Posterior cingulate gyrus (tissue), 11 donors: ENCODE measurements at regions not wholly inside any gene's neighbourhood (a gene's known extent, or its start where the extent isn't known, plus 50 kb on each side); places are given as distances from the start of the nearest gene placed in this dataset.

Experiments
- DNase-seq, 10 donors: peaks; one replicate each; pipeline versions ENCODE4 v3.0.0 to v3.0.0-alpha.2; 2020 to 2021; ENCODE audit warnings: mixed read lengths in 3 of 10
- intact Hi-C: fragments of 100-400 bp; cut with DNase I; formaldehyde crosslinking; loops from one replicate; pipeline ENCODE4 v1.15.1; 2023

DNA sequence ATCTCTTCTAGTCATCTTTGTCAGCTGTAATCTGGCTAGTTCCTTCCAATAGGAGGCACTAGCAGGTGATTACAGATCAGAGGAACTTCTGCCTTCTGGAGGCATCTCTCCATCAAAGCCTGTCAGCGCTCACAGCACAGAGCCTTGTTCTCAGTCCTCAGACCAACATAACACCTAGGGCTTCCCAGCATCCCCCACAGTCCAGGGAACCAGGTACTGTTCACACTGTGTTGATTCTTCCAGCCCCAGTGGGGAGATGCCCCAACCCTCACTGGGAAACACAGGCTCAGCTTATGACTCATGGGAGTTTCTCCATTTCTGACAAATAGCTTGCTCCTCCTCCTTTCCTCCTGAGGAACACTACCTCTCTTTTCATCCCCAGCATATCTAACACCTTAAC is 601.7 kb downstream of the CBLN2 start:
- intact Hi-C loops = no loop called here
- no peak for DNase-seq

DNA sequence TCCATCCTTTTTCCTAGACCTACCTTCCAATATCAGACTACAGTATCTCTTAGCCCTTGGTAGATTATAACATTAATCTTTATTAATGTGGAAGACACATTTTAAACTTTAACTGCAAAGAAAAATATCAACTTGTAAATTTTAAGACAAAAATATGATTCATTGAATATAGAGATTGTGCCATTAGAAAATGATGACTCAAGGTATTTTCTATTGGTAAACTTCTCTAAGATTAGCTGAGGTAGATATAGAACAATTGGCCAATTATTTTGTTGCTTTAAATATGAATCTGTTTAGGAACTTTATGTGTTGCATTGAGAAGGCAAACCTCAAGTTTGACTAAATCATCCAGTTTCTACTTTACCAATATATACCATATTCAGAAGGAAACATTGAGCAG is 604.7 kb downstream of the CBLN2 start:
- no peak for DNase-seq
- intact Hi-C loops = no loop called here

DNA sequence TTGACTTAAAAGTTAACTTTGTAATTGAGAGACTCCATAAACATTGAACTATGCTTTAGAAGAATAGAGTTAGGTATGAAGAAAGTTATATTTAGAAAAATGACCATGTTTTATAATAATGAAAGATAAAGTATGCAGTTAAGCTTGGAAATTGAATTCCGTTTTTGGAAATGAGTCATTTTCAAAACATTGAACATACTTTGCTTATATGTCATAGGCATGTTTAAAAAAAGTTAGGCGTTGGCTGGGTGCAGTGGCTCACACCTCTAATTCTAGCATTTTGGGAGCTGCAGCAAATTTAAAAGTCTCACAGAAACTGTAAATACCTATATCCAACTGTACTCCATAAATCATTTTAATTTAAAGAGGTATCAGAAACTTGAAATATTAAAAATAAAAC is 607.4 kb downstream of the CBLN2 start:
- no peak for DNase-seq
- intact Hi-C loops = no loop called here

DNA sequence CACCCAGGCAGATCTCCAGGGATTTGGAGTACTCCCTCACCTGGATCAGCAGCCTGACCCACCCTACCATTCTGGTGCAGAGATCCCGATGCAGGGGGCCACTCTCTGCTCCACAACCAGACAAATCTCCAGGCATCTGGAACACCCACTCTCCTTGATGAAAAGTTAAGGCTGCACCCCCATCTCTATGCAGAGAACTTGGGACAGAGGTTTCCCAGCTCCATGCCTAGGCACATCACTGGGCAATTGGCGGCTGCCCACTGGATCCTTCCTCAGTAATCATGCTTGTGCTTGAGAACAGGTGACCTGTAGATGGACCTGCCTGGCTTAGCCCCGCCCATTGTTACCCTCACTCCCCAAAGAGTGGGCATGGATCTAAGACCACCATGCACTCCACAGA is 624.9 kb downstream of the CBLN2 start:
- intact Hi-C loops = no loop called here
- peak in 1 of 10 donors; percentile 63 for DNase-seq

DNA sequence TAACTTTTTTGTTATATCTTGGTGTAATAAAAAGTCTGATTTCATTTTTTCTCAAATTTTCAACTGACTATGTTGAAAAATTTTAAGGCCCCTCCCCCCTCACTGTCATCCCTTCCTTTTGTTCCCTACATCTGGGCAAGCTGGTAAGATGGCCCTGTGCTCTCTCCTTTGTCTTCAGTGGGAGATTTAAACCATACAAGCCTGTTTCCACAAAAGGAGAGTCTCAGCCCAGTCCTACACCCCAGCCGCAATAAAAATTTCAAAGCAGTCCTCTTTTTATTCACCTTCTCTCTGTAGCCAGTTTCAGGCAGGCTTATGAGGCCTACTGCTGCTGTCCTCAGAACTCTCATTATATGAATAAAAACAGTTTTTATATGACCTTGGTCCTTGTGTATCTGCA is 630.5 kb downstream of the CBLN2 start:
- intact Hi-C loops = no loop called here
- no peak for DNase-seq

DNA sequence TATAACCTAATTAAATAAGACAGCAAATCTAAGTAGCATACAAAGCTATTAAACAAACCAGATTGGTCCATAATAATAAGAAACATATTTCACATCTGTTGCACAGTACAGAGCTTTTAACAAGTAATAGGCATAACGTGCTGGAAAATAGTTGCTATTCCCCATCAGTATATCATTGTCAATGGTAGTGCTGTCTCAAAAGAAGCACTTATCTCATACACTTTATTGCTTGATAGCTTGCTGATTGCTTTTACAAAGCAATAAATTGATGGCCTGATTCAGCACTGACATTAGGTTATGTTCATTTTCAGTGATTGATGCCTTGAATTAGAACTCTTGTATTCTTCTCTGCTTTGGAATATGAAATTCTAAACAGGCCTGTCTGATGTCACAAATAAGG is 641.7 kb downstream of the CBLN2 start:
- intact Hi-C loops = no loop called here
- DNase-seq = no peak

DNA sequence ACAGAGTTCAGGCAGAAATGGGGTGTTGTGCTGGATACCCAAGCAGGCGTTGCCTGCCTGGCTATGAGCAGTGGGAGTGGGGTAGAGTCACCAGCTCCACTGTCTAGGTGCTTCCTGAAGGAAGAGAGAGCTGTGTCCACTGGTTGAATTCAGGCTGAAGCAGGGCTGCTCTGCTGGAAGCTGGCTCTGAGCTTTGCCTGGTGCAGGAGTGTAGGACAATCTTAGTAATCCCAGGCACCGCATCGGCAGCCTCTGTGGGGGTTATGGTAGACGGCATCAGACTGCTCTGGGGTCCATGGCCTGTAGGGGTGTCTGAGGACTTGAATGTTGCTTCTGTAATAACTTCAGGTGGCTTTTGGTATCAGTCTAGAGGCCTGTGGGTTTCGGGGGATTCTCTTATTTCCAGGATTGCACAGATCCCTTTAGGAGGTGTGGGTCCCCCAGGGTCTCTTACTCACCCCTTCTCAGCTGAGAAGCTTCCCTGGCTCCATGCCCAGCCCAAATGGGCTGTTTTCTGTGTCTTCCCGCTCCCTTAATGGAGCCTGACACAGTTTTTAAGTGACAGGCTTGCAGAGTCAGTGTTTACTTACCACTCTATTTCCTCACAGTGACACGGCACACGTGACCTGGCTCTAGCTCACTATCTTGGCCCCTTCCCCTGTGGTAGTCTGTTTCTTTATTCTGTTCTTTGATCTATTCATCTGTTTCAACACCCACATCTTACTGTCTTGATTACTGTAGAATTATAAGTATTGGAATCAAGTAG is 644.3 kb downstream of the CBLN2 start:
- peak in 1 of 10 donors; percentile 44 for DNase-seq
- intact Hi-C loops = no loop called here

DNA sequence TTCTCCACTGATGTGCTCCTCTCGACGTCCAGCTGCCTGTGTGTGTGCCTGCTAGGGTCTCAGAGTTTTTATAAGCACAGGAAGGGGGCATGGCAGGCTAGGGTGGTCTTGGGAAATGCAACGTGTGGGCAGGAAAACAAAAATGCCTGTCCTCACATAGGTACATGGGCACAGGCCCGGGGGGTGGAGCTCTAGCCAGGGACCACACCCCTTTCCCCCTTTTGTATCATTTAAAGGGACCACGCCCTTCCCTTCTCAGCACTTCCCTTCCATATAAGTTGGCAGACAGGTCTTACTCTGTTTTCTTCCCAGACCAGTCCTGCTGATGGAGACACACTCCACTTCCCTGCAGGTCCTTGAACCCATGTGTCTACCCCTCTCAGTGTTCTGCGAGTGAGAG is 645.0 kb downstream of the CBLN2 start:
- peak in 1 of 10 donors; percentile 55 for DNase-seq
- intact Hi-C loops = no loop called here

DNA sequence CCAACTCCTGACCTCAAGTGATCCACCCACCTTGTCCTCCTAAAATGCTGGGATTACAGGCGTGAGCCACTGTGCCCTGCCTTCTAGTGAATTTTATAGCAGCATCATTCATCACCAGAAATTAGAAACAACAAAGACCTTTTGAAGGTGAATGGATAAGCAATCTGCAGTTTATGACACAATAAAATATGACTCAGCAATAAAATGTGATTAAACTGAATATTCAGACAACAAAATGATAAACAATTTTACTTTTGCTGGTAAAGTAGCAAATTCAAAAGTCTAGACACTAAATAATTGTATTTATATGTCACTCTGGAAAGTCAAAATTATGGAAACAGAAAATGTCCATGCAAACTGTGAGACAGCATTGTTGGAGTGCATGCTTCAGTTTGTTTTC is 656.6 kb downstream of the CBLN2 start:
- intact Hi-C loops = no loop called here

DNA sequence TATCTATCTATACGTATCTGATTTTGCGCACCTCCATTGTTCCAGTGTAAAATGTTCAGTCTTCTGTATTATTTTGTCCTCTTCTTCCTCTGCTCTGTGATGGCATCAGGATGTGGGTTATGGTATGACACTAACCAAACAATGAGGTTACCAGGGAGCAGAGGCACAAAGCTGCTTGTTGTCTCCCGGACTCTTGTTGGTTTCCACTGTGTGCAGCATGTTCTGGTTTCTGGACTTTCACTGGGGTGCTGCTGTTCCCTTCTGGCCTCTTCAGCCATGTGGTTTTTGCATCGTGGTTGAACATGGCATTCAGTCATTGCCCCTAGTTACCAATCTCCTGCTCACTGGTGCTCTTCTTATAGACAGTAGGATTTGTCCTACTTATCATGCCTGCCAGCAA is 665.9 kb downstream of the CBLN2 start:
- no peak for DNase-seq
- intact Hi-C loops = no loop called here

More for the DNA sequence above, 656.6 kb downstream of the CBLN2 start:
- no peak for DNase-seq

DNA sequence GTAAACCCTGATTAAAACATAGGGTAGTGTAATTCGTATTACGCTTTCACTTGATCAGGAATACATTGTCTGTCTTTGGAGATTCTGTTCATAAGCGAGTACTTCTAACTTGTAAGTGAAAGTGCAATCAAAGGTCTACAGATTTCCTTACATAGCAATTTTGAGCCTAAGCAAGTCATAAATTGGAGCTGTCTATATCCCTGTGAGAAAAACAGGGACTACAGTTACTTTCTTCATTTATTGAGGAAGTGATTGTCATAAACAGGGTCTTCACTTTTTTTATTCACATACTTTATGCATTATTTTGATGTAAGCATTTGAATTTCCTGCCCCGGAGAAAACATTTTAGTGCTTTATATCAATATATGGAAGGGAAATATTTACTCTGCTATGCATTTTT is 670.4 kb downstream of the CBLN2 start:
- no peak for DNase-seq
- intact Hi-C loops = no loop called here

DNA sequence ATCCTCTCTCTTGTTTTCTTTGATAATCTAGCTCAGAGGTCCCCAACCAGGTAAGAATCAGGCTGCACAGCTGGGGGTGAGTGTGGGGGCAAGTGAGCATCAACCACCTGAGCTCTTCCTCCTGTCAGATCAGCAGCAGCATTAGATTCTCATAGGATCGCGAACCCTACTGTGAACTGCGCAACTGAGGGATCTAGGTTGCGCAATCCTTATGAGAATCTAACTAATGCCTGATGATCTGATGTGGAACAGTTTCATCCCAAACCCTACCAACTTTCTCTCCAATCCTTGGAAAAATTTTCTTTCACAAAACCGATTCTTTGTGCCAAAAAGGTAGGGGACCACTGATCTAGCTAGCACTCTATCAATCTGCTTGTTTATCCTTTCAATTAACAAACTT is 678.3 kb downstream of the CBLN2 start:
- intact Hi-C loops = no loop called here

DNA sequence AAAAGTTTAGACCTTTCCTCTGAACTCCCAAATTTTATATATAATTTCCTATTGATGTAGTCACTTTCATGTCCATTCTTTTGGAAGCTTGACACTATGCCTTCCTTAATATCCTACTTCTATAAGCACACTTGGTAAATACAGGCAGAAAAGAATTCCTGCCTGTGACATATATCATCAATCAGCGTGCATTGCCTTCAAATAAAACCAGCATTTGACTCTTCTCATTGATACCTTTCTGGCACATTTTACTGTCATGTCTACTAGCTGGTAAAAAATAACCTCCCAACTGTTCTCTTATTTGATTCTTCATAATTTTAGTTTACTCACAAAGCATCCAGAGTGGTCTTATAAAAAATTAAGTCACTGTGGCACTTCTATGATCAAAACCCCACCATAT is 693.5 kb downstream of the CBLN2 start:
- intact Hi-C loops = no loop called here
- DNase-seq = no peak

More for the DNA sequence above, 678.3 kb downstream of the CBLN2 start:
- no peak for DNase-seq

DNA sequence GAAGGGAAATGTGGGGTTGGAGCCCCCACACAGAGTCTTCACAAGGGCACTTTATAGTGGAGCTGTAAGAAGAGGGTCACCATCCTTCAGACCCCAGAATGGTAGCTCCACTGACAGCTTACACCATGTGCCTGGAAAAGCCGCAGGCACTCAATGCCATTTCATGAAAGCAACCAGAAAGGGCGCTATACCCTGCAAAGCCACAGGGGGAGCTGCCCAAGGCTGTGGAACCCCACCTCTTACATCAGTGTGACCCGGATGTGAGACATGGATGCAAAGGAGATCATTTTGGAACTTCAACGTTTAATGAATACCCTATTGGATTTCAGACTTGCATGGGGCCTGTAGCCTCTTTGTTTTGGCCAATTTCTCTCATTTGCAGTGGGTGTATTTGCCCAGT is 694.7 kb downstream of the CBLN2 start:
- no peak for DNase-seq
- intact Hi-C loops = no loop called here

DNA sequence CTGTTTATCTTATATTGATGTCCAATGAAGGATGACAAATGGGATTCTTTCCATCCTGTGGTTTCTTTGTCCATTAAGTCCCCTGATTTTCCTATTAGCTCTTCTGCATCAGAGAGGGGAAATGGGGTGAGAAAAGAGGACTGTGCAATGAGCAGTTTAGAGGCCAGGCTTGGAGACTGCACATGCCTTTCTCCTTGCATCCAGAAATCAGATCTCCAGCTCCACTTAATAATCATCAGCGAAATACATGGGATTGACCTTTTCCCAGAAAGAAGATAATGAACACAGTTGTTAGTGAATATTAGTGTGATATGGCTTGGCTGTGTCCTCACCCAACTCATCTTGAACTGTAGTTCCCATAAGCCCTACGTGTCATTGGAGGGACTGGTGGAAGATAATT is 697.4 kb downstream of the CBLN2 start:
- intact Hi-C loops = no loop called here
- no peak for DNase-seq

DNA sequence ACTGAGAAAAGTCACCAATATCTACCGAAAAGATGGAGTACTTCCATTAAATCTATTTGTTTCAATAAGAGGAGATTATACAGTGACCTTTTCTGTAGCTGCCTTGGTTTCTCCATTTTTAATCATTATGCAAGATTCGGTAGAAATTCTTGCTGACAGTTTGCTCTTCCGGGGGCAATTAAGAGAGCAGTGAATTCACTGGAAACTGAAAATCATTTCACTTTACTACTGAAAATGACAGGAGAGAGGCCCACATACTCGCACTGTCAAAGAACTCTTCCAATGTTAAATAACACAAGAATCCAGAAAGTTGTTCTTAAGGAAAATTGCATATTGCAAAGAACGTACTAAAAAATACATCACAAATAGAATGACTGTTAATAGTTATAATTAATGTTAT is 699.3 kb downstream of the CBLN2 start:
- DNase-seq = no peak
- intact Hi-C loops = no loop called here

DNA sequence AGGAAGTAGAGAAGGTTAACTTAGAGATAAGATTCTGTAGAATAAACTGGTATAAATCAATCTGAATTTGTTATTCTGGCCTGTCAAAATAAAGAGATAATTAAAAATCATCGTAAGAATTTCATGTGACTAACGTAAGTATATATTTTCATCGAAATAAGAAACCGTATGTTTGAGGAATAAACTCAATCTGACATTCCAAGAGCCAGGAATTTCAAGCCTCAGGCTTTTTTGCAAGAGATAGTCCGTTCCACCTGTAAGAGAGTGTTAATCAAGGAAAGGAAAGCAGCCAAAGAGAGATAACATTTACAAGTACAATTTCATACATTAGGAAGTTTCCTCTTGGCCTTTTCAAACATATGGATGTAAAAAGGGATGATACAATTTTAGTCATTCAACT is 701.5 kb downstream of the CBLN2 start:
- intact Hi-C loops = no loop called here
- DNase-seq = no peak

DNA sequence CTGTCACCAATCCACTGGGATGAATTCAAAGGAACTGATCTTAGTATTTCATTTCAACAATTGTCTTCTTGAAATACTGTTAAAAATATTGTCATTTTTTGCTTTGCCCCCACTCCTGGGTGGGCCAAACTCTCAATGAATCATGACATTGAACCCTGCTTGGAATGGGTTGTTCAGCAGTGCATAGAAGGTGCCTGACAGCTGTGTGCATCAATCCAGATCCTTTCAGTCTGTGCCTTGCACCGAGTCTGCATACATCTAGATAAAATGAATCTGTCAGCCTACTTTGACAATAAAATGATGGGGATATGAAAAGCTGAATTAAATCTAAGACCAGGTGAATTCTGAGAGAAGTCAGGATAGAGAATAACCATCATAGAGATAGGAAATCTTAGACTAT is 706.6 kb downstream of the CBLN2 start:
- intact Hi-C loops = no loop called here
- DNase-seq = no peak

DNA sequence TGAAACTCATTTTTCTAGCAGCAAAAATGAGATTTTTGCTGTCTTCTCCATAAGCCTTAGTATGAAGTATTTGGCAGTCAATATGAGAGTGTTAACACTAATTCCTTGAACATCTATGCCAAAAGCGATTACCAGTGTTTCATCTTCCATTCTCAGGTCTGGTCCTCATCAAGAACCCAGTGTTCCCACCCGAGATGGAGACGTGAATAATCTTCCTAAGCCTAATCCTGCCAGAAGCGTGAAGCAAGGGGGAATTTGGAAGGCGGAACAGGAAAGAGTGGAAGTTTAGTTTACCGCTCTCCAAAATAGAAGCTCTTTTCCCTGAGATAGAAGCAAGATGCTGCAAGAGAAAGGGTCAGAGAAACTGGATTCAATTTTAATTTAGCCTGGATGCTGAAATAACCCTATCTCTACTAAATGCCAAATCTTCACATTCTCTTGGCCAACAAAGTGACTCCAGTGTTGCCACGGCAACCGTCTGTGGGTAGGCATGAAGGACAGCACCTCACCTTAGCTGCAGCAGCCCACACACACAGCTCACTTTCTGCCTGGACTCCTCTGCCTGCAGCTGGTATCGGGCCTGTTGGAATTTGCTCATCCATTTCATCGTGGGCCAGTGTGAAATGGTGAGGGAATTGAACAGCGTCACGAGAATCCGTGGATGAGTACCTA is 711.1 kb downstream of the CBLN2 start:
- intact Hi-C loops = no loop called here
- peak in 3 of 10 donors; percentile 16 to 79 (median 75) for DNase-seq

DNA sequence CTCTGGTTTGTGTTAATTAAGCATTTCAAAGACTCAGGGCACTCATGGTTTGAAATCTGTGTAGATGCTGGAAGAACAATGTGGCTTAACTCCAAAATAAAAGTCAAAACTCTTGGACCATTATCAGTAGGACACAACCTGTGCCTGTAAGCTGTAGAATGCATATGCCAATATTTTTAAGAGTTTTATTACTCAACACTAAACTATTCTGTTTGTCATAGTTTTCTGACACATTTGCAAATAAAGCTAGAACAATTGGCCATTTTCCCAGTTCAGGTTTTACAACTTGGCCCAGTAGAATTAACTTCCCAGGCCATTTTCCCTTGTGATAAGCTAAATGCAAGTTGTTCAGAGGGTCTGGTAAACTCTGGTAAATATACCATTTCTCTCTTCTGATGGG is 713.1 kb downstream of the CBLN2 start:
- DNase-seq = no peak
- intact Hi-C loops = no loop called here

DNA sequence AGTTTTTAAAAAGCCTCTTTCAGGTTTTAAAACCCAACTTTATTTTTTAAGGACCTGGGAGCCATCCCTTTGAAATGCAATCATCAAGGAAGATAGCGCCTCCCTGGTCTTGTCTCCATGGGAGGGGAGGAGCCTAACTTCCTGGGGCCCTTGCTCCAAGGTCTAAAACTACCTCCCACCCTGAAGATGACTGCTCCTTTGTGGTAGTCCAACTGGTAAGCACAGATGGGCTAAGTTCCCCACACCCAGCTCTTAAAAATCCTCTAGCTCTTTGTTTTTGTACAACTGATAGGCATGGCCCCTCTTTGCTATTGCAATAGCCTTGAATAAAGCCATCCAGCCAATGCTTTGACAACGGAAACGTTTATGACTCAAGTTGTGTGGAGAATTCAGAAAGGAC is 716.8 kb downstream of the CBLN2 start:
- intact Hi-C loops = no loop called here
- no peak for DNase-seq

DNA sequence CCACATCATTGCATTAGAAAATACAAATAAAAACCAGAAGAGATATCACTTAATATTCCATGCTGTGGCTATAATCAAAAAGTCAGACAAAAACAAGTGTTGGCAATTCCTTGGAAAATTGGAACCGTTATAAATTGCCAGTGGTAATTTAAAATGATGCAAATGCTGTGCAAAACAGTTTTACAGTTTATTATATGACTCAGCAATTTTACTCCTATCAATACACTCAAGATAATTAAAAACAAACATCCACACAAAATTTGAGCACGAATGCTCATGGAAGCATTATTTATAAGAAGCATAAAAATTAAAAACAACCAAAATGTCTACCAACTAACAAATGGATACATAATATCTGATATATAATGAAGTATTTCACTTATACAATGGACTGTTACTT is 728.8 kb downstream of the CBLN2 start:
- intact Hi-C loops = no loop called here
- no peak for DNase-seq
